Stimulated activated CD4-positive, alpha-beta T cell treated with anti-CD3 and anti-CD28 coated beads, Interleukin-1b, Interleukin-23, amount 100 ng/mL, for 48 hours (primary cell): ENCODE measurements at regions not wholly inside any gene's neighbourhood (a gene's known extent, or its start where the extent isn't known, plus 50 kb on each side); places are given as distances from the start of the nearest gene placed in this dataset.
A peak's percentile ranks its signal among the peaks of the same experiment; 100 is the strongest.

Experiments used
- DNase-seq: peaks from one replicate; pipeline ENCODE4 v3.0.0-alpha.2; 2020

DNA sequence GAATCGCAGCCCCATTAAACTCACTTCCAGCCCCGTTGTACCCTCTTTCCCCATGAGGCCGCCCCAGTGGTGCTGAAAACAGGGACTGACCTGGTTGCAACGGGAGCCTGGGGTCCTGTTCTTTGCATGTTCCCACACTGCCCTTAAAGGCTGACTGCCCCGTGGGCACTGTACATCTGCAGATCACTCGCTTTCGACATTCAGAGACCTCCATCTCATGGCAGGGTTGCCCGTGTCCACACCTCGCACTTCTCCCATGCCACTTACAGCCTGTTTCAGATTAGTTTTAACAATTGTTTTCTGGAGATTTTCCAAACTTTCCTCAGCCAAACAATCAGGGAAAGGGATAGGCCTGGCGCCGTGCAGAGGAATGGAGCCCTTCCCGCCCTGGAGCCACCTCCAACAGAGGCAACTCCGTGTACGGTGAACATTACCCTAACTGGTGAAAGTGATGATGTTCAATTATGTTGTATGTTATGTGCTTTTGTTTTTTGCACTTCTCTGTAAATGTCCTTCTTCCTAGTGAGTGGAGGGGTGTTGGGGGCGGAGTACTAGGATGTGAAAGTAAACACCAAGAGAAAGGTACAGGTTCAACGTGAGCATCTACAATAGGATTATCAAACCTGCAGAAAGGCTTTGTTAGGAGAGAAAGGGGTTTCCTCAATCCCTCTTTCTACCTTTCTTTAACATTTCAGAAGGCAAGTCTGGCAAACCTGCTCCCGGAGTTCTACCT is 262.8 kb downstream of the FOXO1 start:
- DNase-seq = no peak

DNA sequence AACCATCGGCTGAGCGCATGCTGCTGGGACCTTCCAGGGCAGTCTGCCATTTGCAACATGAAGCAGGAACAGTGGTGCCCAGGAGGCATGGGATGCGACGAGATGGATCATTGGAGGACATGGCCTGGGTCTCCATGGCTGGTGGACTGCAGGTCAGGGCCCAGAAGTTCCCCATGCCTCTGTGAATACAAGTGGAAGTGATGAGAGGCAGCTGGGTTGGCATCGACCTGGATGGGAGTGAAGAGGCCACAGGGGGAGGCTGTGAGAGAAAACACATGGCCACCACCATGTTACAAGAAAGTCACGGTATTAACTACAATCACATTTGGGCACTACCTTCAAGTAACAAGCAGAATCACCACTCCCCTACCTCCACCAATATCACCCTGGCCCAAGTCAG is 262.0 kb downstream of the FOXO1 start:
- no peak for DNase-seq

DNA sequence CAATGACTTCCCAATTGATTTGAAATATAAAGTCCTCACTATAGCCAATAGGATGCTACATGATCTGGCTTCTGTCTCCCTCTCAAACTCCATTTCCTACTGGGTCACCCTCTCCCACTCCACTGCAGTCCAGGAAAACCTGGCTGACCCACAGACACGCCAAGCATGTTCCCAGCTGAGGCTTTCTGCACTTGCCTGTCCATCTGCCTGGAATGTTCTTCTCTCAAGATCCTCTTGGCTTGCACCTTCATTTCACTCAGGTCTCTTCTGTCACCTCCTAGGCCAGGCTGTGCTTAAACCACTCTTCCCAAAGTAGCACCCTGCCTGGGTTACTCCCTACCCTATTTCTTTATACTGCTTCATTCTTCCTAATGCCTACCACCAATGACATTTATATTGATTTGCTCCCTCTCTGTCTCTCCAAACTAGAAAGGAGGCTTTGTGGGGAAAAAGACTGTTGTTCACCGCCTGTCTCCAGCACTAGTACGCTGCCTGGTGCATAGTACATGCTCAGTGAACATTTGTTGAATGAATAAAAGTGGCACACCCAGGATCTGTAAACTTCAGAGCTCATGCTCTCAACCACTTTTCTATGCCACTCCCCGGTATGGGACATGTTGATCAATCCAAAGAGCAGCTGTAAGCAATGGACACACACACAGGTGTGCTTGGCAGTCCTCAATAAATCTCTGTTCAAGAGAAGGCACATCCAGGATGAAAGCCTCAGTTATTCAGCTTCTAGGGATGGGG is 261.3 kb downstream of the FOXO1 start:
- DNase-seq = no peak

GRCh38 chr13:40406405-40407120 is 259.9 kb downstream of the FOXO1 start:
- no peak for DNase-seq

- no peak for DNase-seq
Observed at GRCh38 chr13:40407567-40407966, 258.9 kb downstream of the FOXO1 start.

DNA sequence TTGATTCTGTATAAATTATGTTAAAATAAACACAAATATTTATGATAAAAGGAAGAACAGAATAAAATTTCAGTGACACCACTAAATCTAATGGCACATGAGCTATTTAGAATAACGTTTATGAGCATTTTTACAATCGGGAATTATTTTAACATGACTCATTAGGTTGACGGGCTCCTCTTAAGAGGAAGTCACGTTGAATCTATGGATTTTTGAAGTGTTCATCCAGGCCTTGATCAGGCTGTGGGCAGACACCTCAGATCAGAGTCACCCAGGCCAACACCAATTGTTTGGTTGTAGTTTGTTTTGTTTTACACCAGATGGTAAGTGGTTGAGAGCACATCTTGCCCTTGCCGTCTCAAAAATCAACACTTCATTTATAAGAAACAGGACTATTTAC is 257.8 kb downstream of the FOXO1 start:
- DNase-seq = no peak

- no peak for DNase-seq
Observed at GRCh38 chr13:40409278-40409677, 257.2 kb downstream of the FOXO1 start.

- no peak for DNase-seq
Observed at GRCh38 chr13:40410315-40410714, 256.1 kb downstream of the FOXO1 start.

- DNase-seq = no peak
Observed at GRCh38 chr13:40420160-40420740, 246.2 kb downstream of the FOXO1 start.

GRCh38 chr13:40422588-40423235 is 243.7 kb downstream of the FOXO1 start:
- peak; percentile 31 for DNase-seq

GRCh38 chr13:40428354-40428753 is 238.1 kb downstream of the FOXO1 start:
- no peak for DNase-seq

- DNase-seq = no peak
Observed at GRCh38 chr13:40429706-40430545, 236.5 kb downstream of the FOXO1 start.

DNA sequence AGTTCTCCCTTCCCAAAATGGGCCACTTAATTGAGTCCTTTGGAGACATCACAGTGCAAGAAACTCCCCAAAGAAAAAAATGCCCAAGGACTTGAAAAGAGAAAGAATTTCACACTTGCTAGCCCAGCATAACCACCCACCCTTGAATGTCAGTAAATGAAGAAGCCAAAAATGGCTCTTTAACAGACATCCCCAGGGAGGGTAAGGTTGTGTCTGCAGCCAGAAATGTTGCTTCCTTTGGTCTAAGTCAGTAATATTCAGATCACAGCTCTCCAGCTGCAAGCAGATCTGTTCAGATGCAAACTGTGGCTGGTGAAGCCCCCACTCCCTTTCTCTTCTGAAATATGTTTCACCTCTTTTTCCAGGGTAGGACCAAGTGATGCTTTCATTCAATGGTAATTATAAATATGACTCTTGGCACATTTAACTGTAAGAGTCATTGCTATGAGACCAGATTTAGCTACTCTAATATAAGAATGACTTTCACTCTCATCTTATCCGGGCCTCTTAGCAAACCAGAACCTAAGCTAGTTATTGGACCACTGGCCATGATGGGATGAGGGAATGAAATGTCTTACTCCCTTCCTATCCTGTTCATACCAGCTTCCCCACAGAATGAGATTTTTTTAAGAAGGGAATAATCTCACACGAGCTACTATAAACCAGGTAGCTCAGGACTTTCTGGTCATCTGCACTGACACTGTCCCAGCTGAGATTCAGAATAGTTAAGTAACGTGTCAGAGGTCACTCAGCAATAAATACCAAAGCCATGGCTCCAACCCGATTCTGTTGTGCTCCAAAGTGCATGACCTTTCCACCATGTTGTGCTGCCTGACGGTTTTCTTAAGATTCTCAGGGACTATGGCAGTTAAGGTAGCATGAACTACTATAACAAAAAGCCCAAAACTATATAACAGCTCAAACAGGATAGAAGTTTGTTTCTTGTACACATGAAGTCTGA is 234.1 kb downstream of the FOXO1 start:
- no peak for DNase-seq

GRCh38 chr13:40433001-40433400 is 233.4 kb downstream of the FOXO1 start:
- no peak for DNase-seq

- peak; percentile 32 for DNase-seq
Observed at GRCh38 chr13:40433577-40433976, 232.9 kb downstream of the FOXO1 start.

DNA sequence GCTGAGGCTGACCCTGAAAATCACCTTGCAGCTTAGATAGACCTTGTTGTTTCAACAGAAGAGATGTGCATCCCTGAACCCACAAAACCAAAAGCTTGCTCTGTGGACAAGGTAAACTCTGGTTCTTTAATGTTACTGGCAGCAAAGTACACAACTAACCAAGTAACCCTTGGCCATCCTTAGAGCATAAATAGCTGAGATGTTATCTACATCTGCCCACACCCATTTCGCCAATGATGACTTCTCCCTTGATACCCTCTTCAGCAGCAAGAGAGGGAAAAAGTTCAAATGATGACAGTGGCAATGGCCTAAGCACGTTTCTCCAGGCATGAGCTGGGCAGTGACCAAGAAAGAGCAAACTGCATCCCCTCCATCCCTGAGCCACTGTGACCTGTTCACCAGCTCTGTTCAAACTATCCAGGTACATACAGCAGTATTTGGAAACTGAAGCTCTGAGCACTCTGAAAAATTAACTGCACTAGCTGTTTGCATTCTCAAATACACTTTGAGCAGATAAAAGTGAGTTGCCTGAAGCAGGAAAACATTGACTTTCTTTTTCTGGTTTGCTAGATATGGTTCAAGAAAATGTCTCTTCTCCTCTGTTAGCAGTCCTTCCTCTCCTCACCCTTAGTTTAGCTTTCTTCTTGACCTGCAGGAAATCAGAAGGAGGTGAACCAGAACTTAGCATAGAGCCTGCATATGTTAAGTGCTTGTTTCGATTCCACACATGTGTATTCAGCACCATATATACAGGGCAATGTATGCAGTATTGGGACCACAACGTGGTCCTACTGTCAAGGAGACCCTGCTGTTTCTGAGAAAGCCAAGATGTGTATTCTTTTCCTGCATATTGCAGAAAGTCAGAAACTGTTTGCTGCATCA is 231.7 kb downstream of the FOXO1 start:
- no peak for DNase-seq

GRCh38 chr13:40438022-40438680 is 228.3 kb downstream of the FOXO1 start:
- DNase-seq = no peak

- DNase-seq = peak; percentile 29
Observed at GRCh38 chr13:40438999-40439797, 227.2 kb downstream of the FOXO1 start.
